Thymus (tissue), 11 donors: ENCODE measurements at regions not wholly inside any gene's neighbourhood (a gene's known extent, or its start where the extent isn't known, plus 50 kb on each side); places are given as distances from the start of the nearest gene placed in this dataset.

Experiments used
- DNase-seq, 9 donors: peaks; one replicate each; pipeline ENCODE4 v3.0.0-alpha.2; 2013; ENCODE audit warnings: low spot score in 9 of 9, low read depth in 6 of 9, missing footprints in 1 of 9
- H3K27ac ChIP-seq, 2 donors: one replicate each; pipeline ENCODE4 v1.5.1; 2013; ENCODE audit warnings: control low read depth in 1 of 2, low read depth in 1 of 2, low read length in 1 of 2, mild to moderate bottlenecking in 1 of 2, moderate library complexity in 1 of 2
- H3K27me3 ChIP-seq, 2 donors: one replicate each; pipeline ENCODE4 v1.5.1; 2013; ENCODE audit warnings: low read length in 1 of 2; ENCODE audit not compliant: control insufficient read depth in 2 of 2, insufficient read depth in 1 of 2
- H3K36me3 ChIP-seq, 2 donors: one replicate each; pipeline ENCODE4 v1.5.1; 2013; ENCODE audit warnings: low read length in 1 of 2, mild to moderate bottlenecking in 1 of 2, moderate library complexity in 1 of 2; ENCODE audit not compliant: control insufficient read depth in 2 of 2, insufficient read depth in 2 of 2
- H3K4me1 ChIP-seq, 2 donors: one replicate each; pipeline ENCODE4 v1.5.1; 2013; ENCODE audit warnings: low read length in 2 of 2; ENCODE audit not compliant: control insufficient read depth in 2 of 2, insufficient read depth in 2 of 2
- H3K4me3 ChIP-seq, 2 donors: one replicate each; pipeline ENCODE4 v1.5.1; 2013; ENCODE audit warnings: low read length in 2 of 2, control low read depth in 1 of 2, mild to moderate bottlenecking in 1 of 2
- H3K9me3 ChIP-seq, 2 donors: one replicate each; pipeline ENCODE4 v1.5.1; 2013; ENCODE audit warnings: low read length in 1 of 2, mild to moderate bottlenecking in 1 of 2; ENCODE audit not compliant: control insufficient read depth in 2 of 2, insufficient read depth in 1 of 2
- WGBS: extraction: QIAGEN DNeasy Blood & Tissue Kit; methylation state at CpG from one replicate; pipeline ENCODE4 v1.1.7; 2013; 5-methylcytosine and 5-hydroxymethylcytosine counted together
- donor health status: healthy.

DNA sequence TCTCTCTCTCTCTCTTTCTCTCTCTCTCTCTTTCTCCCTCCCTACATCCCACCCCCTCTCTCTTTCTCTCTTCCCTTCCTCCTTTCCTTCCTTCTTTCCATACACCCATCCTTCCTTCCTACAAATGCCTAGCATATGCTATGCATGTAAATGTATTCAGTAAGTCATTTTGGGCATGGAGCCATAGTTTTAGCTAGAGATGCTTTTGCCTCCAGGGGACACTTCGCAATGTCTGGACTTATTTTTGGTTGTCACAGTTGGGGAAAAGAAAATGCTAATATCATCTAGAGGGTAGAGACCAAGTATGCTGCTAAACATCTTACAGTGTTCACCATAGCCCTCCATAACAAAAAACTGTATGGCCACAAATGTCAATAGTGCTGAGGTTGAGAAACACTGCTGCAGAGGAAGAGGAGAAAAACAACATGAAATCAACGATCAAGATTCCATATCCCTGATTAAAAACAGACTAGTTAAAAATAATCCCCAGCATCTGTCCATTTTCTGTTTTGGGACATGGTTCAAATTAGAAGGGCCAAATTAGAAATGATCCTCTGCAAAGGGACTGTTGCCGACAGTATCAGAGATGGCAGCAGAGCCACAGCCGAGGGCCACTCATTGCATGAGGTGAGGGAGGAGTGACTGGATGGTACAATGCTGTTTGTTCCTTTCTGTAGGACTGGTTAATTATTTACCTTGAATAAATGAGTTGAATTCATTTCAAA lies 152.7 kb downstream of the SH3BGRL2 start:
- Histone ChIP-seq H3K4me1 (no peaks in the 10 kb centered on the region), H3K9me3 (no peaks in the 10 kb centered on the region), H3K4me3 (no peak overlapping the region), H3K27ac (no peak overlapping the region), H3K36me3 (no peaks in the 10 kb centered on the region), H3K27me3 (no peaks in the 10 kb centered on the region)
- 95% methylated on average over 4 of the region's 4 CpGs for WGBS
- no peak for DNase-seq

DNA sequence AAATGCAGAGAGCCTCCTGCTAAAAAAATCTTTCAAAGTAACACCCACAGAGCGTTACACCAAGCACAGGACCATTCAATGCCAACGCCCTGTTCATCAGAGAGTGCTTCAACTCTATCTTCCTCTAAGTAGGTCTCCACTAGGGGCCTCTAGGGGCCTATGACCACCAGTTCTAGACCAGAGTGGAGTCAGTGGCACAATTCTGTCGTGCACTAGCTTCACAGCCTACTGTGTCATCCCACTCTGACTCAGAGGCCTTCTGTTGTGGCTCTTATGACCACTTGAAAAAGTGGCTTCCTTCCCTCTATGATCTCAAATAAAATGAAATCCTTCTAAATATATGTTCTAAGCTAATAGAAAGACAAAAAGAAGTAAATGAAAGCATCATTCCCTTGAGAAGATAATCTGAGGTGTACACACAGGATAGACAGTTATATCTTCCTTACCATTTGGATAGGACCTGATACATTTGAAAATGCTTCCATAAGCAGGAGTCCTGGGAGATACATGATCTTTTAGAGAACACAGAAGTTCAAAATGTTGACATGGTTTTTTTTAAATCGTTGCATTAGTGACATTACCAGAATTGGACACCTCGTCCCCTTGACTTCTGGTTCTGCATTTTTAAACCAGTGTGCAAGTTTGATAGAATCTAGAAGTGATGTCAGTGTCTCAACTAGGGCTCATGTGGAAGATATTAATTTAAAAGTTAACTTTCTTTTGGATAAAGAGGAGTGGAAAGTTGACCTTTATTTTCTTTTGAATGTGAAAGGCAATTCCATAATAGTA lies 151.9 kb downstream of the SH3BGRL2 start:
- peaks cover 0 to 4% of the 10 kb centered on the region in 2 donors for H3K4me1 ChIP-seq
- no peaks in the 10 kb centered on the region for H3K9me3 ChIP-seq
- DNase-seq, result no peak
- no peak overlapping the region for H3K27ac ChIP-seq
- H3K27me3 ChIP-seq, result peaks cover 0 to 6% of the 10 kb centered on the region in 2 donors
- H3K4me3 ChIP-seq, result no peak overlapping the region
- 87% methylated on average over 5 of the region's 5 CpGs for WGBS
- no peaks in the 10 kb centered on the region for H3K36me3 ChIP-seq

DNA sequence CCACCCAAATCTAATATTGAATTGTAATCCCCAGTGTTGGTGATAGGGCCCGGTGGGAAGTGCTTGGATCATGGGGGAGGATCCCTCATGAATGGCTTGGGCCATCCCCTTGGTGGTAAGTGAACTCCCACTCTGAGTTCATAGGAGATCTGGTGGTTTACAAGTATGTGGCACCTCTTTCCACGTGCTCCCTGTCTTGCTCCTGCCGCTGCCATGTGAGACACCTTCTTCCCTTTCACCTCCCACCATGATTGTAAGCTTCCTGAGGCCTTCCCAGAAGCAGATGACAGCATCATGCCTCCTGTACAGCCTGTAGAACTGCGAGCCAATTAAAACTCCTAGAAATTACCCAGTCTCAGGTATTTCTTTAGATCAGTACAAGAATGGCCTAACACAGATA lies 150.8 kb downstream of the SH3BGRL2 start:
- no peak for DNase-seq
- Histone ChIP-seq H3K4me1 (peaks cover 0 to 4% of the 10 kb centered on the region in 2 donors), H3K27me3 (peaks cover 0 to 10% of the 10 kb centered on the region in 2 donors), H3K9me3 (no peaks in the 10 kb centered on the region), H3K27ac (no peak overlapping the region), H3K36me3 (no peaks in the 10 kb centered on the region), H3K4me3 (no peak overlapping the region)
- 95% methylated on average over 4 of the region's 4 CpGs for WGBS

DNA sequence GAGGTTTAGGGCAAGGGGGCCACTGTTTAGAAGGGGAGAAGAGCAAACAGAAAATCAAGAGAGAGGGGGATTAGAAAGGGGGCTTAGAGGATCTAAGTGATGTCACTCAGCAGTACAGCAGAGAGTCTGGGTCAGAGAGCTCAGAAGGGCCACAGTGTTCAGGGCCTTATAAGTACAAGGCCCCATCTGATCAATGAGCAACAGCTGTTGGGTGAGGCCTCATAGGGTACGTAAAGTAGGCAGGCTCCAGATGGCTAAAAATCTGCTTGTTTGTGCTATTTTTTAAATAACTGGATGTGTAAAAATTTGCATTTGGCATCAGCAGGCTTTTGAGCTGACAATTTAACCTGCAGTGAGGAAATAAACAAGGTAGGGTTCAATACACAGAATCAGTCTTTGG lies 149.8 kb downstream of the SH3BGRL2 start:
- H3K36me3 ChIP-seq, result no peaks in the 10 kb centered on the region
- H3K27ac ChIP-seq, result no peak overlapping the region
- WGBS, result 100% methylated on average over 1 of the region's 1 CpG
- H3K27me3 ChIP-seq, result peaks cover 0 to 16% of the 10 kb centered on the region in 2 donors
- no peak for DNase-seq
- H3K4me1 ChIP-seq, result peaks cover 0 to 4% of the 10 kb centered on the region in 2 donors
- no peaks in the 10 kb centered on the region for H3K9me3 ChIP-seq
- H3K4me3 ChIP-seq, result no peak overlapping the region

DNA sequence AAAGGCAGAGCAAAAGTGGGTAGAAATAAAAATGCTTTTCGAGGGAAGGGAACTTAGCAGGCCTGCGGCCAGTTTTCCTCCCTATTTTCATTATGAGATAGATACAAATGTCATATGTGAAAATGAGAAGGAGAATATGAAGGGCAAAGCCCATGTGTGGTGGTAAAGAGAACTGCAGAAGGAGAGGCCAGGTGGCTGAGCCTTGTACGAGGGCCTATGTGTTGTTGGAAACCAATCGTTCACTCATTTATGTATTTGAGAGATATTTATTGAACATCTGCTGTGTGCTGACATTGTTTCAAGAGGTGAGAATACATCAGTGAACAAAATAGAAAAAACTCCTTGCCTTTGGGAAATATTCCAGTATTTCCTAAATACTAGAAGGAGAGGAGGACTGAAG lies 147.7 kb downstream of the SH3BGRL2 start:
- 94% methylated on average over 4 of the region's 4 CpGs for WGBS
- H3K9me3 ChIP-seq, result no peaks in the 10 kb centered on the region
- H3K27me3 ChIP-seq, result peaks cover 0 to 16% of the 10 kb centered on the region in 2 donors
- no peak overlapping the region for H3K27ac ChIP-seq
- H3K4me3 ChIP-seq, result no peak overlapping the region
- H3K4me1 ChIP-seq, result peaks cover 0 to 4% of the 10 kb centered on the region in 2 donors
- DNase-seq, result no peak
- H3K36me3 ChIP-seq, result no peaks in the 10 kb centered on the region

DNA sequence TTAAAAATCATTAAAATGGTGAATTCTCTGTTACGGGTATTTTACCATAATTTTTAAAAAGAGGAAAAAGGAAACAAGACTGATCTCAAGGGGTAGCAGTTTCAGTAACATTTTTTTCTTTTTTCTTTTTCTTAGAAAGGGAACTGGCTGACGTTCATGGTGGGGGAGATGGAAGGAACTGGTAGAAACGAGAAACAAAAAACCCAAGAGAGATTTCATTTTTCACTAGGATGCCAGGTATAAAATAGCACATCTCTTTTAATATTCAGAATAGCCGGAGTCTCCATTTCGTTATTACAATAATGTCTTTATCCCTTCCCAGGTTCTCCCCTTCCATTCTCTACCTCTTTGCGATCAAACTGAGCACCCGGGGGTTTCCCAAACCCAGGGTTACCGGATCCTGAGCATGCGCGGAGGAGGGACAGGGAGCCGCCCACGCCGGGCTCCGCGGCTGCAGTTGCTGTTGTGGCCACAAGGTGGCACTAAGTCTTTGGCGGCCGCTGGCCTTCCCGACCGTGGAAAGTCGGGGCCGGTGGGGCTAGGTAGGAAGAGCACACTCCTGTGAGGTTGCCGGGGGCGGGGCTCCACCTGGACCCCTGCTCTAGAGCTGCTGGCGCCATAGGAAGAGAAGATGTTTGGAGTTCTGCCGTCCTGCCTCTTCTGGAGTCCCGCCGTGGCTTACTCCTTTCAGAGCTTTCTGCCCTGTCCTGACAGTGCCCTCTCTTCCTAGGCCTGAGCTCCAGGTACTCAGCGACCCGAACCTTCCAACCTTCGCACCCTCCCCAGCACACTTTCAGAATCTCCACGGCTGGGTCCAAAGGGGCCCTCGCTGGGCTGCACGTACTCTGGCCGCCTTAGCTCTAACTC lies 146.8 kb downstream of the SH3BGRL2 start:
- DNase-seq, result peak; percentile 24 to 79 (median 59)
- H3K9me3 ChIP-seq, result no peaks in the 10 kb centered on the region
- no peaks in the 10 kb centered on the region for H3K36me3 ChIP-seq
- no peak overlapping the region for H3K27ac ChIP-seq
- peaks cover 0 to 16% of the 10 kb centered on the region in 2 donors for H3K27me3 ChIP-seq
- peak overlapping the region in 1 of 2 donors; percentile 30 for H3K4me3 ChIP-seq
- WGBS, result 21% methylated on average over 34 of the region's 34 CpGs
- H3K4me1 ChIP-seq, result peaks cover 0 to 4% of the 10 kb centered on the region in 2 donors

DNA sequence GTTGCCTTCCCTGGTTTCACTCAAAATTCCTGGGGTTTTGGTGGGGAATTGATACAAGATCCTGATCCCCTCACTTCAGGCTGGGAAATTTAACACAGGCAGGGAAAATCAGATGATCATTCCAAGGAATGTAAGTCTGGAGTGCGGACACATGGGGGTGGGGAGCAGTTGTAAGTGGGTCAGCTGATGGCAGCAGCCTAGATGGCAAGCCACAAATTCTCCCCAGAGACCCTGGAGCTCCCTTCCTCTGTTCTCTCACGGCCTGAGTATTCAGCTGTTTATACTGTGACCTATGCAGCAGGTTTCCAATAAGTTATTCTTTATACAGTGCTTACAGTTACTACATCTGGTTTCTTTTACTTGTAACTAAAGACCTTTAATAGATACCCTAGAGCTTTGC lies 144.9 kb downstream of the SH3BGRL2 start:
- Histone ChIP-seq H3K27ac (no peak overlapping the region), H3K9me3 (no peaks in the 10 kb centered on the region), H3K4me1 (peaks cover 0 to 4% of the 10 kb centered on the region in 2 donors), H3K4me3 (no peak overlapping the region), H3K36me3 (no peaks in the 10 kb centered on the region), H3K27me3 (peaks cover 0 to 16% of the 10 kb centered on the region in 2 donors)
- WGBS, result 95% methylated on average over 2 of the region's 2 CpGs
- no peak for DNase-seq

DNA sequence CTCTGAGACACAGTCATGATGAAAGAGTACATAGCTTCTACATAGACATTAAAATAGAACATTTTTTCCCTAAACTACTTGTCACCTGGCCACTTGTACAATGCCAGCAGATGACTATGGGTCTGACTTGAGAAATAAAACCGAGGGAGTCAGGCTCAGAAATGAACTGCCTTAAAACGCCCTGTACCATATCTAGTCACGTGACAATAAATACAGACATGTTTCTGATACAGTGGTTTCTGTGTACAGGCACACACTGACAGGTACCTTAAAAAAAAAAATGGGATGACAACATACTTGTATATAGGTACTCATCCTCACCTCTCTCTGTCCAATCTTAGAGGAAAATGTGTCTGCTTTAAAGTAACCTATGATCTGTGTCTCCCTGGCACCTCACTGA lies 144.1 kb downstream of the SH3BGRL2 start:
- Histone ChIP-seq H3K27ac (no peak overlapping the region), H3K27me3 (peaks cover 0 to 16% of the 10 kb centered on the region in 2 donors), H3K9me3 (no peaks in the 10 kb centered on the region), H3K4me1 (peaks cover 0 to 4% of the 10 kb centered on the region in 2 donors), H3K36me3 (no peaks in the 10 kb centered on the region), H3K4me3 (no peak overlapping the region)
- 93% methylated on average over 3 of the region's 3 CpGs for WGBS
- DNase-seq, result no peak
